Ovary (tissue), 7 donors: ENCODE measurements at regions not wholly inside any gene's neighbourhood (a gene's known extent, or its start where the extent isn't known, plus 50 kb on each side); places are given as distances from the start of the nearest gene placed in this dataset.
A peak's percentile ranks its signal among the peaks of the same experiment; 100 is the strongest.

Experiments
- DNase-seq, 5 donors: peaks; one replicate each; pipeline ENCODE4 v3.0.0-alpha.2; 2019 to 2020
- H3K27ac ChIP-seq, 2 donors: fragments of 200-600 bp; one replicate each; pipeline versions ENCODE4 v1.5.1 to v1.8.0; 2019 to 2022
- H3K27me3 ChIP-seq: fragments of 200-600 bp; one replicate; pipeline ENCODE4 v1.8.0; 2022
- H3K36me3 ChIP-seq: fragments of 200-600 bp; sonication (generic); one replicate; pipeline ENCODE4 v1.5.1; 2019
- H3K4me1 ChIP-seq: one replicate; pipeline ENCODE4 v1.8.1; 2013; ENCODE audit warnings: mild to moderate bottlenecking, moderate library complexity; ENCODE audit not compliant: insufficient read depth
- H3K4me3 ChIP-seq: fragments of 200-600 bp; sonication (generic); one replicate; pipeline ENCODE4 v1.5.1; 2017
- H3K9me3 ChIP-seq, 2 donors: fragments of 200-600 bp in 1 of 2; sonication (generic) in 1 of 2; one replicate each; pipeline versions ENCODE4 v1.5.1 to v1.8.1; 2013 to 2019; ENCODE audit warnings: mild to moderate bottlenecking in 1 of 2, moderate library complexity in 1 of 2
- EP300 ChIP-seq: sonication (generic); formaldehyde crosslinking; IDR thresholded peaks from one replicate; pipeline ENCODE4 v1.6.1; 2017; ENCODE audit warnings: antibody characterized with exemption
- POLR2A ChIP-seq: fragments of 450-650 bp; IDR thresholded peaks from one replicate; pipeline ENCODE4 v1.6.1; 2017; ENCODE audit warnings: antibody characterized with exemption, mild to moderate bottlenecking, moderate library complexity
- WGBS, 3 donors: extraction: QIAGEN DNeasy Blood & Tissue Kit in 1 of 3; methylation state at CpG; one replicate each; pipeline versions ENCODE4 v1.1.5 to v1.1.7; 2013 to 2017; 5-methylcytosine and 5-hydroxymethylcytosine counted together
- intact Hi-C, 4 donors: fragments of 100-400 bp; cut with DNase I; formaldehyde crosslinking; loops; one replicate each; pipeline versions ENCODE4 v1.11.0 to v1.15.1; 2022 to 2023
- TF ChIP-seq, protein P1 (sequence below), 3 donors: fragments of 450-650 bp in 2 of 3; fragments of 200-600 bp in 1 of 3; IDR thresholded peaks; one replicate each; pipeline versions ENCODE4 v1.5.1 to v1.8.0; 2016 to 2022; ENCODE audit warnings: antibody characterized with exemption in 3 of 3, mild to moderate bottlenecking in 1 of 3
- donor health status: DM: no; HTN: no; CAD: no; lungs with moderate emphysema.
- donor health status: DM: no; HTN: no; CAD: no.
- donor health status: Bipolar disorder and iron deficiency.
- donor health status: DM: no; HTN: no; CAD: no.
- donor health status: DM: yes; HTN: yes; CAD: no.

GRCh38 chr15:62439543-62440016 lies 274.5 kb upstream of the C2CD4B start:
- peak in 1 of 5 donors; percentile 24 for DNase-seq
- Histone ChIP-seq H3K27me3 (no peaks in the 10 kb centered on the region), H3K4me3 (no peak overlapping the region), H3K4me1 (no peaks in the 10 kb centered on the region), H3K9me3 (no peaks in the 10 kb centered on the region), H3K36me3 (no peaks in the 10 kb centered on the region), H3K27ac (no peak overlapping the region)
- WGBS, 3 donors = 59 to 66% (median 62%) methylated on average over 5 of the region's 5 CpGs
- intact Hi-C loops = no loop called here
- no peak for TF ChIP-seq POLR2A
- TF ChIP-seq, protein P1, sequence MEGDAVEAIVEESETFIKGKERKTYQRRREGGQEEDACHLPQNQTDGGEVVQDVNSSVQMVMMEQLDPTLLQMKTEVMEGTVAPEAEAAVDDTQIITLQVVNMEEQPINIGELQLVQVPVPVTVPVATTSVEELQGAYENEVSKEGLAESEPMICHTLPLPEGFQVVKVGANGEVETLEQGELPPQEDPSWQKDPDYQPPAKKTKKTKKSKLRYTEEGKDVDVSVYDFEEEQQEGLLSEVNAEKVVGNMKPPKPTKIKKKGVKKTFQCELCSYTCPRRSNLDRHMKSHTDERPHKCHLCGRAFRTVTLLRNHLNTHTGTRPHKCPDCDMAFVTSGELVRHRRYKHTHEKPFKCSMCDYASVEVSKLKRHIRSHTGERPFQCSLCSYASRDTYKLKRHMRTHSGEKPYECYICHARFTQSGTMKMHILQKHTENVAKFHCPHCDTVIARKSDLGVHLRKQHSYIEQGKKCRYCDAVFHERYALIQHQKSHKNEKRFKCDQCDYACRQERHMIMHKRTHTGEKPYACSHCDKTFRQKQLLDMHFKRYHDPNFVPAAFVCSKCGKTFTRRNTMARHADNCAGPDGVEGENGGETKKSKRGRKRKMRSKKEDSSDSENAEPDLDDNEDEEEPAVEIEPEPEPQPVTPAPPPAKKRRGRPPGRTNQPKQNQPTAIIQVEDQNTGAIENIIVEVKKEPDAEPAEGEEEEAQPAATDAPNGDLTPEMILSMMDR (IDR thresholded peaks at IDR 0.05) = no peak
- no peak for TF ChIP-seq EP300

DNA sequence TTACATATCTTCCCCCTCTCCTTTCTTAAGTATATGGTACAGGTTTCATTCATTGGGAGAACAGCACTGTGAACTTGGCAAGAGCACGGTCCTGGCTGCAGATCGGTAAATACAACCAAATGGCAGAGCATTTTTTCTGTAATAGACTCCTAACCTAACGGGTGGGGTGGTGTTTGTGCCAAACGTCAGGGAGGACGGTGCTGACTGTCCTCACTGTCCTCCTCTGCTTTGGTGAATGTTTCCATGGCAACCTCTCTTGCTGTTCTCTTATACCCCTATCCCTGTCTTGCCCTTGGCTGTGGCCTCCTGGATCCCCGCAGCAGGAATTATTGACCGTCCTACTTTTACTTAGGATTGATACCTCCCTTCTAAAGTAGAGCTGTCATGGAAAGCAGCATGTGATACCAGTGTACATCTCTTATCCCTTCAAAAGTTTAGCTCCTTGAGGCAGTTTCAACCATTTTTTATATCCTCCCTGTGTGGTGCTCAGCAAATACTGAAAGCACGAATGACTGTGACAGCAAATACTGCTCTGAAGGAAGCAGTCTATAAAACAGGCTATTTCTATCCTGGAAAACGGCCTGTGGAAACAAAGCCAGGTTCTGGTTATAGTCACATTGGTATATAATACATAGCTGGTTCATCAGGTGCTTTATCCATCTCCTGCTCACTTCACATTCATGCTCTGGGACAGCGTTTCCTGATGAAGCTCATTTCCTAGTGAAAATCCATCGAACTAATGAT lies 275.4 kb upstream of the C2CD4B start:
- Histone ChIP-seq H3K4me3 (no peak overlapping the region), H3K9me3 (no peaks in the 10 kb centered on the region), H3K36me3 (no peaks in the 10 kb centered on the region), H3K4me1 (no peaks in the 10 kb centered on the region), H3K27ac (no peak overlapping the region), H3K27me3 (no peaks in the 10 kb centered on the region)
- WGBS, 3 donors = 64 to 75% (median 73%) methylated on average over 11 of the region's 11 CpGs
- DNase-seq = no peak
- intact Hi-C loops = no loop called here
- TF ChIP-seq, protein P1 (IDR thresholded peaks at IDR 0.05) = no peak
- TF ChIP-seq EP300 = no peak
- no peak for TF ChIP-seq POLR2A

GRCh38 chr15:62444104-62445022 lies 279.3 kb upstream of the C2CD4B start:
- Histone ChIP-seq H3K9me3 (no peaks in the 10 kb centered on the region), H3K4me1 (no peaks in the 10 kb centered on the region), H3K4me3 (no peak overlapping the region), H3K27me3 (no peaks in the 10 kb centered on the region), H3K27ac (no peak overlapping the region), H3K36me3 (no peaks in the 10 kb centered on the region)
- no peak for DNase-seq
- TF ChIP-seq, protein P1 (IDR thresholded peaks at IDR 0.05) = no peak
- TF ChIP-seq POLR2A (no peak), EP300 (no peak)
- 87 to 97% (median 96%) methylated on average over 8 of the region's 8 CpGs for WGBS, 3 donors
- intact Hi-C loops = no loop called here

GRCh38 chr15:62445244-62445643 lies 280.2 kb upstream of the C2CD4B start:
- no peaks in the 10 kb centered on the region for H3K27me3 ChIP-seq
- no peak for DNase-seq
- H3K36me3 ChIP-seq = no peaks in the 10 kb centered on the region
- 95 to 99% (median 96%) methylated on average over 2 of the region's 2 CpGs for WGBS, 3 donors
- H3K4me1 ChIP-seq = no peaks in the 10 kb centered on the region
- H3K4me3 ChIP-seq = no peak overlapping the region
- intact Hi-C loops = no loop called here
- TF ChIP-seq, protein P1 (IDR thresholded peaks at IDR 0.05) = no peak
- TF ChIP-seq EP300 (no peak), POLR2A (no peak)
- no peaks in the 10 kb centered on the region for H3K9me3 ChIP-seq
- no peak overlapping the region for H3K27ac ChIP-seq
